Germinal center (tissue), 1 donor: ENCODE measurements at regions not wholly inside any gene's neighbourhood (a gene's known extent, or its start where the extent isn't known, plus 50 kb on each side); places are given as distances from the start of the nearest gene placed in this dataset.
"Not testable (repeated sequence)": the region's sequence is repeated elsewhere in the genome, so short reads cannot be mapped to it uniquely, and the experiment has no call there.

Experiments used
- DNase-seq: peaks from one replicate; pipeline ENCODE4 v3.0.0; 2012; ENCODE audit warnings: mixed read lengths, low spot score

GRCh38 chr18:8913606-8914403, 188.7 kb upstream of the NDUFV2 start:
- not testable (repeated sequence) for DNase-seq

GRCh38 chr18:8914404-8915264, 187.9 kb upstream of the NDUFV2 start:
- not testable (repeated sequence) for DNase-seq

DNA sequence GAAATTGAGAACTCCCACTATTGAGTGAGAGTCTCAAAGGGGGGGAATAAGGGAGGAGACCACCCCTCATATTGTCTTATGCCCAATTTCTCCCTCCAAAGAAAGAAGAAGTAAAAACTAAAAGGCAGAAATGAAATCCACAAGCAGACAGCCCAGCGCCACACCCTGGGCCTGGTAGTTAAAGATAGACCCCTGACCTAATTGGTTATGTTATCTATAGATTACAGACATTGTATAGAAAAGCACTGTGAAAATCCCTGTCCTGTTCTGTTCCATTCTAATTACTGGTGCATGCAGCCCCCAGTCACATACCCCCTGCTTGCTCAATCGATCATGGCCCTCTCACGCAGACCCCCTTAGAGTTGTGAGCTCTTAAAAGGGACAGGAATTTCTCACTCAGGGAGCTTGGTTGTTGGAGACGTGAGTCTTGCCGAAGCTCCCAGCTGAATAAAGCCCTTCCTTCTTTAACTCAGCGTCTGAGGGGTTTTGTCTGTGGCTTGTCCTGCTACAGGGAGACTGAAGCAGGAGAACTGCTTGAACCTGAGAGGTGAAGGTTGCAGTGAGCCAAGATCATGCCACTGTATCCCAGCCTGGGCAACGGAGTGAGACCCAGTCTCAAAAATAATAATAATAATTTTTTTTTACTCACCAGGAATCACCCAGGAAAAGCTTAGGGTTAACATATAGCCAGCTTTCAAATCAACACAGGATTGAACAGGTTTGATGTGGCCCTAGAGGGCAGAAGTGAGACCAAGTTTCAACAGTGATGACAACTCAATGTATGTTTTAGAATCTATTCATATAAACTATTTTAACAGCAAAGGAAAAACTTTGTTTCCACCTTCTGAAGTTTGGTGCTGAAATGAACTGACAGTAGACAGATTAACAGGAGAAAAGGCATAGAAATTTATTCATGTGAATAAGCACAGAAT, 181.4 kb upstream of the NDUFV2 start:
- not testable (repeated sequence) for DNase-seq

DNA sequence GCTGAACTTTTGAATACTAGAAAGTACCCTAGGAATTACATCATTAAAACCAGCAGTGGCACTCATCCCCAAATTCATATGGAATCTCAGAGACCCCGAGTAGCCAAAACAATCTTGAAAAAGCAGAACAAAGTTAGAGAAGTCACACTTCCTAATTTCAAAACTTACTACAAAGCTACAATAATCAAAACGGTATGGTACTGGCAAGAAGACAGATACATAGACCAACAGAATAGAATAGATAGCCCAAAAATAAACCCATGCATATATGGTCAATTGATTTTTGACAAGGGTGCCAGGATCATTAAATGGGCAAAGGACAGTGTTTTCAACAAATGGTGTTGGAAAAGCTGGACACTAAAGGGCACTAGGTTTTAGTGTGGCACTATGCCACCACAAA, 176.0 kb upstream of the NDUFV2 start:
- DNase-seq, result no peak

DNA sequence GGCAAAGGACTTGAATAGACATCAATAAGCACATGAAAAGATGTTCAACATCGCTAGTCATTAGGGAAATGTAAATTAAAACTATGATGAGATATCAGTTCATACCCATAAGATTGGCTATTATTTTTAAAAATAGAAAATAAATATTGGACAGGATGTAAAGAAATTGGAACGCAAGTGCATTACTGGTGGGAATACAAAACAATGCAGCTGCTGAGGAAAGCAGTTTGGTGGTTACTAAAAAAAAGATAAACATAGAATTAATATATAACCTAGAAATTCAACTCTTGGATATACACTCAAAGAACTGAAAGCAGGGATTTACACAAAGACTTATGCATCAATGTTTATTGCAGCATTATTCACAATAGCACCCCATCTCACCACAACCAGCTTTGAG, 174.5 kb upstream of the NDUFV2 start:
- no peak for DNase-seq

DNA sequence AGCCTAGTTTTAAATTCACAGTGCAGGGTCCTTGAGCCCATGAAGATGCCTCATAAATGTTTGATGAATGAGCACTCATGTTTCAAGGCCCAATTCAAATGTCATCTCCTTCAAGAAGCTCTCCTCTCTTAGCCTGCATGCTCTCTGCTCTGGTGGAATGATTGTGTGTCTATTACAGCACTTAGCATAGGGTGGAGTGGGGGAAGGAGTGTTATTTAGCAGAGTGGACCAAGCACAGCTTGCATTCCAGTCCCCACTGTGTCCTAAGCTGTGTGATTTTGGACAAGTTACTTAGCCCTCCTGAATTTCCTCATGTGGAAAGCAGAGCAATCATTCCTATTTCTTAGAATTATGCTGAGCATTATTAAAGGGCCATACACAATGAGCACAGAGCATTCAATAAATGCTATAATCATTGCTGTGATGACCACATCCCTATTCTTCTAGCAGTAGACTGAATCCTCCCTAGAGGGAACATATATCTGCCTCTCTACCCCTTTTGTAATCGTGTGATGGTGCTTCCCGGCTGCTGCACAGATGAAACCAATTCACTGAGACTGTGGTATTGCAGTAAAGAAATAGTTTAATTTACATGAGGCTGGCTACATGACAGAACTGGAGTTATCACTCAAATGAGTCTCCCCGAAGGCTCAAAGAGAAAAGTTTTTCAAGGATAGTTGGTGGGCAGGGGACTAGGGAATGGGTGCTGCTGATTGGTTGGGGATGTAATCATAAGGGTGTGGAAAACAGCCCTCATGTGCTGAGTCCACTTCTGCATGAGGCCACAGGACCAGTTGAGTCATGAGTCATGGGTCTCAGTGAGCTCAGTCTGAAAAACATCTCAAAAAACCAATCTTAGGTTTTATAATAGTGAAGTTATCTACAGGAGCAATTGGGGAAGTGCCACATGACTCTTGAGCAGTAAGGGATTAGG, 173.4 kb upstream of the NDUFV2 start:
- DNase-seq, result no peak

DNA sequence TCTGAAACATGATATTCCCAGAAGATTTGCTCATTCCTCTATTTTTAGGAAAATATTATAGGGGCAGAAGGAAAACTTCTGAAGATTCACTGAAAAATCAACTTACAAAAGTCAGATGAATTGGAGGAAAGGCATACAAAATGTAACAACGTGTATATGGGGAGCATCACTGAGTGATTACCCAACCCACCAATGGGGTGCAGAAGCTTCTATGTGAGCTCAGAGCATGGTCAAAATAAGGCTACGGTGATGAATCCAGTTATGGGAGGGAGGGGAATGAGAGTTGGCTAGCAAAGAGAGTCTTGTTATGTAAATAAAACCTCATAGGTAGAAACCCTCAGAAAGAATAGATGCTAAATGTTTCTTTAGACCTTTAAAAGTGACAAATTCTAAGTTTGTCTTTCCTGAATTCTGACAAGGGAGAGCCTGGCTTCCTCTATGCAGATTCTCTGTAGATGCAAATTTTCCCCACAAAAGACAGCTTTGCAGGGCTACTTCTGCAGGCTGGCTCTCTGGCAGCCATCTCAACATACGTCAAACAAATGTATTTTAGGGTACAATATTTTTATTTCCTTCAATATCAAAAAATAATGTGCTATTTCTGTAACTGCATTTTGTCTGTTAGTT, 171.4 kb upstream of the NDUFV2 start:
- no peak for DNase-seq

DNA sequence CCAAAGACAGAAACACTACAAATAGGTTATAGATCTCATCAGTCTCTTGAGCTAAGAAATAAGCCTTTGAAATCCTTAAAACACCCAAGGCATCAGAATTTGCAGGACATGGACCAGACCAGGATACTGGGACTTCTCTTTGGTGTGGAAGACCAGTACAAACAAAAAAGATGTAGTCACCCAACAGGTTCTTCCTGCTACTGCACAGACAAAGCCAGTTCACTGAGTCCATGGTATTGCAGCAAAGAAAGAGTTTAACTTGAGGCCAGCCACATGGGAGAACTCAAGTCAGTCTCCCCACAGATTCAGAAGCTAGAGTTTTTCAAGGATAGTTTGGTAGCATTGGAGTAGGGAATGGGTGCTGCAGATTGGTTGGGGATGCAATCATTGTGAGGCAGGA, 169.6 kb upstream of the NDUFV2 start:
- no peak for DNase-seq

- no peak for DNase-seq
Observed at GRCh38 chr18:8933714-8934284, 168.7 kb upstream of the NDUFV2 start.

- not testable (repeated sequence) for DNase-seq
Observed at GRCh38 chr18:8935346-8935745, 167.2 kb upstream of the NDUFV2 start.

DNA sequence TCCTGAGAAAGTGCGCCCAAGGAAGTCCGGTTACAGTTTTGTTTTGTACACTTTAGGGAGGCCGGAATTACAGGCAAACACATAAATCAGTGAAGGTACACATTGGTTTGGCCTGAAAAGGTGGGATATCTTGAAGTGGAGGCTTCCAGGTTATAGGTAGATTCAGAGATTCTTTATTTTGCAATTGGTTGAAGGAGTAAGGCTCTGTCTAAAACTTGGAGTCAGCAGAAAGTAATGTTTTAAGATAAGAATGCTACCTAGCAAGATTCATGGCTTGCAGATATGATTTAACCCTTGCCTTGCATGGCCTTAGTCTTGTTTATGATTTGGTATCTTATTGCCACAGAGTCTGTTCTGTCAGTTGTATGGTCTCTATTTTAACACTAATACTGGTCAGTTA, 165.9 kb upstream of the NDUFV2 start:
- DNase-seq, result no peak

DNA sequence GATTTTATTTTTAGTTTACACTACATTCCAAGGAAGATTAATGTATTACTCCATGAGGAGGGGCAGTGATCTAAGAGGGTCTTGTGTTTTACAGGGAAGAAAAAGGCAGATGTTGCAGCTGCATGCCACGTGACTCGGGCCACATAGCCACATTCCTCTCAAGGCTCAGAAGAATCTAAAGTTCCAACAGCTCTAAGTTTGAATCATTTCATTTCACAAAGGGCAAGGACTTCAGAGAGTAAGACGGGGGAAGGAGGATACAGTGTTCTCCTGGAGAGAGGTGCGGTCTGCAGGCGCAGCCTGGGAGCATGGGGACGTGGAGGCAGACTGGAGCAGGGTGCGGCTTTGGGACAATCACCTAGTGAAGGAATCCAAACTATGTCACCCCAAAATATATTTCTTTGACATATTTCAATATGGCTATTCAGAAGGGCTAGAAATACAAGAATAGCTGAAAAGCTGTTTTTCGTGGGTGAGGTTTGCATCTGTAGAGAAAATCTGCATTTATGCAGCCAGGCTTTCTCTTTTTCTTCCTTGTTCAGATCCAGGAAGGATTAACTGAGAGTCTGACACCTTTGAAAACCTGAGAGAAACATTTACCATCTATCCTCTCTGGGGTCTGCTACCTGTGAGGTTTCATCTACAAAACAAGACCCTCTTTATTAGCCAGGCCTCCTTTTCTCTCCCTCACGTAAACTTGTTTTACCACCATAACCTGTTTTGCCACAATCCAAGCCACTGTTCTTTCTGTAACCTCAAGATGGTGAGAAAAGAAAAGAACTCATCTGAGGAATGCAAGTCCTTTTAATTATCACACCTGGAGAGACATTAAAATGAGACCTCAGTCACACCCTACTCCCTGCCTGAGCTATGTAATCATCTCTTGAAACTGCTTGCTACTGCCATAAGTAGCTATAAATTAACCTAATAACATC, 165.1 kb upstream of the NDUFV2 start:
- DNase-seq, result no peak

DNA sequence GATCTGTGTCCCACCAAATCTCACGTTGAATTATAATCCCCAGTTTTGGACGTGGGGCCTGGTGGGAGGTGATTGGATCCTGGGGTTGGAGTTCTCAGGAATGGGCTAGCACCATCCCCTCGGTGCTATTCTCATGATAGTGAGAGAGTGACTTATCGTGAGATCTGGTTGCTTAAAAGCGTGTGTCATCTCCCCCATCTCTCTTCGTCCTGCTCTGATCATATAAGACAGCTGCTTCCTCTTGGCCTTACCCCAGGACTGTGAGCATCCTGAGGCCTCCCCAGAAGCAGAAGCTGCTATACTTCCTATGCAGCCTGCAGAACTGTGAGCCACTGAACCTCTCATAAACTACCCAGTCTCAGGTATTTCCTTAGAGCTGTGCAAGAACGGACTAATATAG, 163.7 kb upstream of the NDUFV2 start:
- DNase-seq, result no peak

DNA sequence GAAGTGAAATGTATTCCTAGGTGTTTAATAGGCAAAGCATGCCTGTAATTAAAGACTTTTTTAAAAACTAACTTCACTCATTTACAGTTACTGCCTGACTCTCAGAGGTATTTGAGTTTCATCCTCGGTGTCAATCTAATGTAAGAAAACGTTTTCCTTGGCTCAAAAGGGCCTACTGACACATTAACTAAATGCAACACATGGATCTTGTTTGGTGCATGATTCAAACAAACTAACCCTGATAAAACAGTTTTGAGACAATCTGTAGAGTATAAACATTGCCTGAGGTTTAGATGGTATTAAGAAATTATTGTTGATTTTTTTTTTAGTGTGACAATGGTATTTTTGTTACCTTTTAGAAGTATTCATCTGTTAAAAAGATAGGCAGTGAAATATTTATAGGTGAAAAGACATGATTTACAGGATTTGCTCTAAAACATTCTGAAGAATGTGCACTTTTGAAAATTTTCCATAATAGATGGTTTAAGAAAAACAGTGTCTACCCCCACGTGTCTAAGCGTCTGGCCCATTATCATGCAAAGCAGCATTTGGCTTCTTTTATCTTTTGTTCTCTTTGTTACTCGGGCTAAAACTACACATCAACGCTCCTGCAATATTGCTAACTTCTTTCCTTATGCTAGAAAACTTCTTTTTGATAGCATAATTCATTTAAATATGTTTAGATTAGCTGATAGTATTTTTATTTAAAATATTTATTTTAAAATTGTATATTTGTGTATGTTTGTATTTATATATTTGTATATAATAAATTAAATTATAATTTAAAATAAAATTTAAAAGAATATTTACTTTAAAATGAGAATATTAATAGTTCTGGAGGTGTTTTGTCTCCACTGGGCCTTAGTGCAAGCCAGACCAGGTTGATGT, 160.2 kb upstream of the NDUFV2 start:
- no peak for DNase-seq

GRCh38 chr18:8942909-8943545, 159.5 kb upstream of the NDUFV2 start:
- no peak for DNase-seq

GRCh38 chr18:8943900-8944870, 158.3 kb upstream of the NDUFV2 start:
- no peak for DNase-seq
